Neural crest cell (in vitro differentiated cells): ENCODE measurements at regions not wholly inside any gene's neighbourhood (a gene's known extent, or its start where the extent isn't known, plus 50 kb on each side); places are given as distances from the start of the nearest gene placed in this dataset.
"Not testable (repeated sequence)": the region's sequence is repeated elsewhere in the genome, so short reads cannot be mapped to it uniquely, and the experiment has no call there.

Experiments
- DNase-seq: peaks from one replicate; pipeline ENCODE4 v3.0.0; 2021; ENCODE audit warnings: low read depth, mixed read lengths, low spot score
- H3K27ac Mint-ChIP-seq: one replicate; pipeline ENCODE4 v1.8.0; 2021; ENCODE audit warnings: mild to moderate bottlenecking, mixed read lengths; ENCODE audit not compliant: unreplicated experiment
- H3K27me3 Mint-ChIP-seq: 2 replicates; pipeline ENCODE4 v1.8.0; 2021; ENCODE audit warnings: low read depth, mild to moderate bottlenecking, mixed read lengths
- H3K36me3 Mint-ChIP-seq: 2 replicates; pipeline ENCODE4 v1.8.0; 2021; ENCODE audit warnings: low read depth, mild to moderate bottlenecking, mixed read lengths
- H3K4me1 Mint-ChIP-seq: 2 replicates; pipeline ENCODE4 v1.8.0; 2021; ENCODE audit warnings: mixed read lengths
- H3K4me3 Mint-ChIP-seq: one replicate; pipeline ENCODE4 v1.8.0; 2021; ENCODE audit warnings: mild to moderate bottlenecking, mixed read lengths
- H3K9me3 Mint-ChIP-seq: 2 replicates; pipeline ENCODE4 v1.8.0; 2021; ENCODE audit warnings: mixed read lengths
- CTCF ChIP-seq: fragments of 200-600 bp; sonication (generic); conservative IDR thresholded peaks from 2 replicates; pipeline ENCODE4 v1.5.0; 2021; ENCODE audit warnings: antibody characterized with exemption, mild to moderate bottlenecking

GRCh38 chr5:100119903-100120302 is 415.3 kb upstream of the FAM174A start:
- Mint-ChIP-seq H3K27ac (no peak overlapping the region), H3K4me3 (no peak overlapping the region), H3K9me3 (no peaks in the 10 kb centered on the region), H3K4me1 (no peaks in the 10 kb centered on the region), H3K36me3 (no peaks in the 10 kb centered on the region), H3K27me3 (no peaks in the 10 kb centered on the region)
- no peak for DNase-seq
- TF ChIP-seq CTCF, result no peak

GRCh38 chr5:100110497-100110896 is 424.7 kb upstream of the FAM174A start:
- TF ChIP-seq CTCF, result no peak
- Mint-ChIP-seq H3K9me3 (peaks cover 25% of the 10 kb centered on the region), H3K4me3 (no peak overlapping the region), H3K27me3 (no peaks in the 10 kb centered on the region), H3K4me1 (no peaks in the 10 kb centered on the region), H3K27ac (no peak overlapping the region), H3K36me3 (no peaks in the 10 kb centered on the region)
- DNase-seq, result no peak

- H3K36me3 Mint-ChIP-seq, result no peaks in the 10 kb centered on the region
- no peak overlapping the region for H3K27ac Mint-ChIP-seq
- TF ChIP-seq CTCF, result no peak
- no peak for DNase-seq
- no peaks in the 10 kb centered on the region for H3K27me3 Mint-ChIP-seq
- H3K4me3 Mint-ChIP-seq, result no peak overlapping the region
- H3K4me1 Mint-ChIP-seq, result no peaks in the 10 kb centered on the region
- peaks cover 25% of the 10 kb centered on the region for H3K9me3 Mint-ChIP-seq
These were observed 426.3 kb upstream of the FAM174A start for GRCh38 chr5:100108883-100109282.

GRCh38 chr5:100103592-100104119 is 431.5 kb upstream of the FAM174A start:
- not testable (repeated sequence) for DNase-seq, H3K4me1 Mint-ChIP-seq, H3K36me3 Mint-ChIP-seq, H3K4me3 Mint-ChIP-seq, H3K27ac Mint-ChIP-seq, H3K27me3 Mint-ChIP-seq, H3K9me3 Mint-ChIP-seq

- H3K36me3 Mint-ChIP-seq, H3K27me3 Mint-ChIP-seq, H3K4me3 Mint-ChIP-seq, H3K27ac Mint-ChIP-seq, H3K9me3 Mint-ChIP-seq, DNase-seq, H3K4me1 Mint-ChIP-seq: not testable (repeated sequence)
These were observed 433.7 kb upstream of the FAM174A start for GRCh38 chr5:100101466-100101865.

- not testable (repeated sequence) for H3K4me1 Mint-ChIP-seq, H3K27ac Mint-ChIP-seq, DNase-seq, H3K4me3 Mint-ChIP-seq, H3K27me3 Mint-ChIP-seq, H3K9me3 Mint-ChIP-seq, H3K36me3 Mint-ChIP-seq
These were observed 438.8 kb upstream of the FAM174A start for GRCh38 chr5:100096328-100096727.

- DNase-seq, H3K4me1 Mint-ChIP-seq, H3K27ac Mint-ChIP-seq, H3K27me3 Mint-ChIP-seq, H3K36me3 Mint-ChIP-seq, H3K9me3 Mint-ChIP-seq, H3K4me3 Mint-ChIP-seq: not testable (repeated sequence)
These were observed 454.5 kb upstream of the FAM174A start for GRCh38 chr5:100080703-100081102.

- H3K27ac Mint-ChIP-seq, H3K27me3 Mint-ChIP-seq, H3K4me1 Mint-ChIP-seq, H3K9me3 Mint-ChIP-seq, H3K4me3 Mint-ChIP-seq, H3K36me3 Mint-ChIP-seq, DNase-seq: not testable (repeated sequence)
These were observed 456.0 kb upstream of the FAM174A start for GRCh38 chr5:100079163-100079562.

GRCh38 chr5:100066020-100066419 is 469.2 kb upstream of the FAM174A start:
- DNase-seq, H3K9me3 Mint-ChIP-seq, H3K27me3 Mint-ChIP-seq, H3K36me3 Mint-ChIP-seq, H3K4me1 Mint-ChIP-seq, H3K4me3 Mint-ChIP-seq, H3K27ac Mint-ChIP-seq: not testable (repeated sequence)
